HepG2 (cell line): ENCODE measurements at regions not wholly inside any gene's neighbourhood (a gene's known extent, or its start where the extent isn't known, plus 50 kb on each side); places are given as distances from the start of the nearest gene placed in this dataset.

Source experiments
- ATAC-seq: fragments of 200-7000 bp; cut with Tn5 transposase; 3 replicates; pipeline ENCODE4 v1.9.1; 2020; ENCODE audit warnings: mild to moderate bottlenecking, moderate library complexity
- BruUV-seq: library from RNA; stranded (reverse); fragments of 400-500 nt; replicated peaks from 2 replicates; lab custom pipeline; 2021; lab: Mats Ljungman, UMichigan
- CTCF ChIA-PET: fragments of 300-600 bp; formaldehyde crosslinking; extraction: SDS; loops from one replicate; lab custom pipeline; 2021; ENCODE audit warnings: low total read pairs, inconsistent platforms, low intra/inter-chr PET ratio; lab: Yijun Ruan, JAX
- POLR2A ChIA-PET: fragments of 350-600 bp; sonication (Branson Sonifier 250); formaldehyde crosslinking; loops from one replicate; lab custom pipeline; 2020; ENCODE audit warnings: antibody characterized with exemption, inconsistent platforms; lab: Yijun Ruan, JAX
- DNase-seq: peaks from one replicate; pipeline ENCODE4 v3.0.0-alpha.2; 2015; ENCODE audit warnings: low spot score
- FAIRE-seq: peaks from 3 replicates; lab custom pipeline; 2011; peaks lifted over from hg19 to GRCh38; lab: Jason Lieb, UNC
- H2AFZ ChIP-seq: one replicate; pipeline ENCODE4 v1.6.1; 2011; ENCODE audit warnings: low read length, inconsistent platforms
- H3K27ac ChIP-seq: fragments of 300-600 bp; 3 replicates; pipeline ENCODE4 v1.8.0; 2011; ENCODE audit warnings: mixed run types, mild to moderate bottlenecking, mixed read lengths, low read length, inconsistent platforms; ENCODE audit not compliant: insufficient read depth; ENCODE audit errors: extremely low read length
- H3K27me3 ChIP-seq, 2 experiments: fragments of 200-600 bp in 1 of 2; 2 replicates in 1 of 2; 3 replicates in 1 of 2; pipeline versions ENCODE4 v1.6.0 to v1.8.0; 2011; ENCODE audit warnings: low read length in 2 of 2, mild to moderate bottlenecking in 2 of 2, moderate library complexity in 2 of 2, inconsistent platforms in 1 of 2; ENCODE audit not compliant: insufficient read depth in 2 of 2, control insufficient read depth in 1 of 2
- H3K36me3 ChIP-seq, 2 experiments: fragments of 200-600 bp in 1 of 2; replicated peaks in 1 of 2; 2 replicates in 1 of 2; 3 replicates in 1 of 2; pipeline versions ENCODE4 v1.5.1 to v1.8.0; 2011; ENCODE audit warnings: low read length in 2 of 2, inconsistent platforms in 1 of 2; ENCODE audit not compliant: insufficient read depth in 2 of 2, control insufficient read depth in 1 of 2
- H3K4me1 ChIP-seq: 2 replicates; pipeline ENCODE4 v1.5.1; 2012; ENCODE audit warnings: low read length, inconsistent platforms; ENCODE audit not compliant: insufficient read depth
- H3K4me2 ChIP-seq: 2 replicates; pipeline ENCODE4 v1.6.0; 2011; ENCODE audit warnings: low read depth, low read length, inconsistent platforms
- H3K4me3 ChIP-seq, 3 experiments: fragments of 200-600 bp in 1 of 3; sonication (generic), shearing (Covaris generic) in 1 of 3; replicated peaks in 1 of 3; 2 replicates each; pipeline ENCODE4 v1.5.1; 2011 to 2016; ENCODE audit warnings: low read length in 3 of 3, inconsistent platforms in 2 of 3, low read depth in 2 of 3, mild to moderate bottlenecking in 2 of 3, control low read depth in 1 of 3, mixed read lengths in 1 of 3; ENCODE audit not compliant: insufficient read depth in 1 of 3
- H3K79me2 ChIP-seq: one replicate; pipeline ENCODE4 v1.6.1; 2011; ENCODE audit warnings: low read length, inconsistent platforms; ENCODE audit not compliant: insufficient read depth
- H3K9ac ChIP-seq: 2 replicates; pipeline ENCODE4 v1.6.0; 2011; ENCODE audit warnings: mild to moderate bottlenecking, low read depth, low read length, inconsistent platforms; ENCODE audit not compliant: insufficient read depth
- H3K9me3 ChIP-seq: 2 replicates; pipeline ENCODE4 v1.5.1; 2012; ENCODE audit warnings: mild to moderate bottlenecking, low read length
- H4K20me1 ChIP-seq: 2 replicates; pipeline ENCODE4 v1.6.0; 2011; ENCODE audit warnings: inconsistent platforms, mild to moderate bottlenecking, low read length, moderate library complexity; ENCODE audit not compliant: insufficient read depth
- CERS6 ChIP-seq: sonication (generic); formaldehyde crosslinking; IDR thresholded peaks from 2 replicates; pipeline ENCODE4 v1.5.0; 2020; ENCODE audit warnings: missing genetic modification reagents
- HDAC1 ChIP-seq: sonication (generic); formaldehyde crosslinking; IDR thresholded peaks from 2 replicates; pipeline ENCODE4 v1.5.1; 2020; ENCODE audit warnings: mild to moderate bottlenecking, missing genetic modification reagents
- JUN ChIP-seq: sonication (generic); formaldehyde crosslinking; IDR thresholded peaks from 2 replicates; pipeline ENCODE4 v1.4.0; 2020; ENCODE audit warnings: mild to moderate bottlenecking, missing genetic modification reagents
- MTF1 ChIP-seq: sonication (generic); formaldehyde crosslinking; IDR thresholded peaks from 2 replicates; pipeline ENCODE4 v1.5.0; 2020; ENCODE audit warnings: missing genetic modification reagents
- MXD1 ChIP-seq: sonication (generic); formaldehyde crosslinking; IDR thresholded peaks from 2 replicates; pipeline ENCODE4 v1.4.0; 2020; ENCODE audit warnings: mild to moderate bottlenecking, missing genetic modification reagents
- PRDM15 ChIP-seq: sonication (generic); formaldehyde crosslinking; IDR thresholded peaks from 2 replicates; pipeline ENCODE4 v1.4.0; 2020; ENCODE audit warnings: missing genetic modification reagents
- SRF ChIP-seq: IDR thresholded peaks from 2 replicates; pipeline ENCODE4 v1.6.1; 2011; ENCODE audit warnings: mild to moderate bottlenecking, low read depth, low read length, moderate library complexity
- TAF15 ChIP-seq: fragments of 200-400 bp; formaldehyde crosslinking; IDR thresholded peaks from one replicate; pipeline ENCODE4 v1.6.1; 2018; ENCODE audit warnings: mild to moderate bottlenecking, low read depth, low read length; ENCODE audit not compliant: poor library complexity, severe bottlenecking
- TFAP4 ChIP-seq: sonication (generic); IDR thresholded peaks from 2 replicates; pipeline ENCODE4 v1.6.1; 2016; ENCODE audit warnings: low read depth, borderline replicate concordance
- ZBTB2 ChIP-seq: sonication (generic); formaldehyde crosslinking; IDR thresholded peaks from 2 replicates; pipeline ENCODE4 v1.8.0; 2022; ENCODE audit warnings: low read depth, missing genetic modification reagents
- ZFP36L2 ChIP-seq: sonication (generic); formaldehyde crosslinking; IDR thresholded peaks from 2 replicates; pipeline ENCODE4 v1.4.0; 2020; ENCODE audit warnings: missing genetic modification reagents
- ZNF431 ChIP-seq: sonication (generic); formaldehyde crosslinking; IDR thresholded peaks from 2 replicates; pipeline ENCODE4 v1.9.0; 2022; ENCODE audit warnings: missing genetic modification reagents, low read depth, mild to moderate bottlenecking, borderline replicate concordance
- ZNF558 ChIP-seq: sonication (generic); formaldehyde crosslinking; IDR thresholded peaks from 2 replicates; pipeline ENCODE4 v1.9.0; 2022; ENCODE audit warnings: mild to moderate bottlenecking, missing genetic modification reagents, borderline replicate concordance
- in situ Hi-C: cut with HindIII; loops from 2 replicates; pipeline ENCODE4 v1.10.0; 2017; ENCODE audit warnings: low pct_unique_long_range_greater_than_20kb; ENCODE audit not compliant: extremely low pct_ligation_motif_present
- intact Hi-C: fragments of 100-400 bp; cut with micrococcal nuclease; formaldehyde crosslinking; loops from one replicate; pipeline ENCODE4 v1.10.0; 2022; ENCODE audit not compliant: unreplicated experiment

- no peak for TF ChIP-seq TAF15
- no peak for TF ChIP-seq HDAC1 (CRISPR knock-in tag)
- no peak for TF ChIP-seq ZBTB2 (CRISPR knock-in tag)
- no peak for TF ChIP-seq CERS6 (CRISPR knock-in tag)
These were observed 87.0 kb upstream of the ZNF462 start (continued) for GRCh38 chr9:106775960-106776359.

GRCh38 chr9:106779796-106780195 is 83.2 kb upstream of the ZNF462 start:
- no peak for FAIRE-seq
- BruUV-seq = no TSS peak

More at GRCh38 chr9:106779796-106780195, 83.2 kb upstream of the ZNF462 start:
- no peak for DNase-seq
- H3K4me1 ChIP-seq = no peaks in the 10 kb centered on the region
- no peaks in the 10 kb centered on the region for H4K20me1 ChIP-seq
- in situ Hi-C loops = no loop called here
- no peak overlapping the region for H3K4me2 ChIP-seq
- H3K27ac ChIP-seq = no peak overlapping the region
- H2AFZ ChIP-seq = no peak overlapping the region
- no peak overlapping the region for H3K9ac ChIP-seq
- POLR2A ChIA-PET = no interaction called here
- CTCF ChIA-PET = no interaction called here
- H3K27me3 ChIP-seq = no peaks in the 10 kb centered on the region
- no peaks in the 10 kb centered on the region for H3K36me3 ChIP-seq
- no peaks in the 10 kb centered on the region for H3K9me3 ChIP-seq
- H3K4me3 ChIP-seq = no peak overlapping the region
- no peak for ATAC-seq
- H3K79me2 ChIP-seq = no peaks in the 10 kb centered on the region
- TF ChIP-seq SRF = no peak
- TF ChIP-seq TFAP4 = no peak
- TF ChIP-seq MTF1 (CRISPR knock-in tag) = no peak
- no peak for TF ChIP-seq ZFP36L2 (CRISPR knock-in tag)
- TF ChIP-seq MXD1 = no peak
- no peak for TF ChIP-seq JUN (CRISPR knock-in tag)
- TF ChIP-seq PRDM15 (CRISPR knock-in tag) = no peak
- no peak for TF ChIP-seq ZNF431 (CRISPR knock-in tag)
- no peak for TF ChIP-seq ZNF558 (CRISPR knock-in tag)
- intact Hi-C loops = no loop called here
